ENCODE measurements at regions not wholly inside any gene's neighbourhood (a gene's known extent, or its start where the extent isn't known, plus 50 kb on each side); places are given as distances from the start of the nearest gene placed in this dataset.

GRCh38 chr5:148933903-148934432 lies 107.6 kb downstream of the ADRB2 start:
- no peak for TF ChIP-seq CTCF (IDR thresholded peaks at IDR 0.05; ENCODE audit: insufficient read depth, low read length, severe bottlenecking)
- no peaks in the 10 kb centered on the region for H3K27me3 ChIP-seq (ENCODE audit: control insufficient read depth, insufficient read depth, low read length)
- FAIRE-seq (peak; percentile 23), DNase-seq (ENCODE audit: low read depth) (no peak)
- no peak overlapping the region for H3K4me3 ChIP-seq (ENCODE audit: low read depth, low read length)
- no peaks in the 10 kb centered on the region for H3K36me3 ChIP-seq (ENCODE audit: control insufficient read depth, insufficient read depth, low read length)

- FAIRE-seq (no peak), DNase-seq (ENCODE audit: low read depth) (peak; percentile 80)
- H3K4me3 ChIP-seq (ENCODE audit: low read depth, low read length), result no peak overlapping the region
- no peak for TF ChIP-seq CTCF (IDR thresholded peaks at IDR 0.05; ENCODE audit: insufficient read depth, low read length, severe bottlenecking)
- H3K27me3 ChIP-seq (ENCODE audit: control insufficient read depth, insufficient read depth, low read length), result no peaks in the 10 kb centered on the region
- no peaks in the 10 kb centered on the region for H3K36me3 ChIP-seq (ENCODE audit: control insufficient read depth, insufficient read depth, low read length)
These were observed 108.5 kb downstream of the ADRB2 start for GRCh38 chr5:148934895-148935400.

GRCh38 chr5:148937239-148937638 lies 110.8 kb downstream of the ADRB2 start:
- FAIRE-seq (no peak), DNase-seq (ENCODE audit: low read depth) (peak; percentile 76)
- no peaks in the 10 kb centered on the region for H3K27me3 ChIP-seq (ENCODE audit: control insufficient read depth, insufficient read depth, low read length)
- no peaks in the 10 kb centered on the region for H3K36me3 ChIP-seq (ENCODE audit: control insufficient read depth, insufficient read depth, low read length)
- H3K4me3 ChIP-seq (ENCODE audit: low read depth, low read length), result no peak overlapping the region
- no peak for TF ChIP-seq CTCF (IDR thresholded peaks at IDR 0.05; ENCODE audit: insufficient read depth, low read length, severe bottlenecking)

GRCh38 chr5:148937830-148938521 lies 111.6 kb downstream of the ADRB2 start:
- Histone ChIP-seq H3K27me3 (ENCODE audit: control insufficient read depth, insufficient read depth, low read length) (no peaks in the 10 kb centered on the region), H3K4me3 (ENCODE audit: low read depth, low read length) (no peak overlapping the region), H3K36me3 (ENCODE audit: control insufficient read depth, insufficient read depth, low read length) (no peaks in the 10 kb centered on the region)
- FAIRE-seq (no peak), DNase-seq (ENCODE audit: low read depth) (no peak)
- TF ChIP-seq CTCF (IDR thresholded peaks at IDR 0.05; ENCODE audit: insufficient read depth, low read length, severe bottlenecking), result no peak

- FAIRE-seq (no peak), DNase-seq (ENCODE audit: low read depth) (peak; percentile 52)
- no peaks in the 10 kb centered on the region for H3K36me3 ChIP-seq (ENCODE audit: control insufficient read depth, insufficient read depth, low read length)
- no peak overlapping the region for H3K4me3 ChIP-seq (ENCODE audit: low read depth, low read length)
- no peak for TF ChIP-seq CTCF (IDR thresholded peaks at IDR 0.05; ENCODE audit: insufficient read depth, low read length, severe bottlenecking)
- no peaks in the 10 kb centered on the region for H3K27me3 ChIP-seq (ENCODE audit: control insufficient read depth, insufficient read depth, low read length)
These were observed 112.1 kb downstream of the ADRB2 start for GRCh38 chr5:148938522-148938882.
